ENCODE measurements at regions not wholly inside any gene's neighbourhood (a gene's known extent, or its start where the extent isn't known, plus 50 kb on each side); places are given as distances from the start of the nearest gene placed in this dataset.

GRCh38 chr6:27149150-27149549 is 98.4 kb upstream of the PRSS16 start:
- no peak for TF ChIP-seq CTCF (conservative IDR thresholded peaks at IDR 0.05)
- peak overlapping the region in 1 of 2 experiments; percentile 61; a peak in 4 of 5 replicates for H3K4me3 Mint-ChIP-seq
- no CpG with 5 or more reads among the region's 1 CpG for WGBS (ENCODE audit: extremely low coverage, insufficient read length, low lambda C conversion rate)

More at GRCh38 chr6:27149150-27149549, 98.4 kb upstream of the PRSS16 start:
- Histone ChIP-seq H4K8ac (replicated peaks; ENCODE audit: insufficient read length, low read depth, low read length) (no peak overlapping the region), H3K4me1 (ENCODE audit: insufficient read depth, low read length) (peaks cover 3% of the 10 kb centered on the region; the same call in 1 of the 2 replicates), H4K91ac (ENCODE audit: insufficient read length, low read depth, low read length) (no peak overlapping the region), H3K27ac (ENCODE audit: insufficient read length, low read depth, low read length) (no peak overlapping the region), H3K18ac (ENCODE audit: insufficient read length, low read depth, low read length) (no peak overlapping the region), H4K20me1 (ENCODE audit: control insufficient read depth, insufficient read depth, insufficient read length) (no peaks in the 10 kb centered on the region), H3K4ac (ENCODE audit: low read depth, low read length) (no peak overlapping the region), H3K27me3 (ENCODE audit: insufficient read depth, low read length) (no peaks in the 10 kb centered on the region), H3K4me2 (ENCODE audit: insufficient read depth, insufficient read length, low read length) (no peak overlapping the region), H2BK15ac (ENCODE audit: low read depth, low read length) (no peak overlapping the region), H3K9ac (ENCODE audit: extremely low read depth, insufficient read length, low read length) (no peak overlapping the region), H3K9me3 (ENCODE audit: control insufficient read depth, low read depth, low read length) (no peaks in the 10 kb centered on the region), H2AK5ac (ENCODE audit: insufficient read length, low read length) (no peak overlapping the region), H3K56ac (ENCODE audit: insufficient read length, low read depth, low read length) (no peak overlapping the region), H3K79me2 (ENCODE audit: insufficient read depth, low read length) (no peaks in the 10 kb centered on the region), H3K79me1 (ENCODE audit: insufficient read depth, low read depth, low read length, poor library complexity, severe bottlenecking) (no peaks in the 10 kb centered on the region), H4K5ac (ENCODE audit: insufficient read length, low read depth, low read length) (no peak overlapping the region), H2AFZ (ENCODE audit: low read length) (no peak overlapping the region), H3K14ac (ENCODE audit: insufficient read depth, low read length) (no peak overlapping the region), H2BK5ac (ENCODE audit: insufficient read length, low read length) (no peak overlapping the region), H3T11ph (ENCODE audit: low read length) (no peak overlapping the region), H3K23me2 (ENCODE audit: insufficient read length, low read depth, low read length, poor library complexity, severe bottlenecking) (peaks cover 11% of the 10 kb centered on the region), H3K23ac (ENCODE audit: insufficient read length, low read depth, low read length) (no peak overlapping the region), H2BK12ac (ENCODE audit: insufficient read length, low read depth, low read length) (no peak overlapping the region), H2BK120ac (ENCODE audit: low read depth, low read length, poor library complexity, severe bottlenecking) (peak overlapping the region; percentile 15), H2BK20ac (ENCODE audit: low read depth, low read length, poor library complexity, severe bottlenecking) (no peak overlapping the region)
- Mint-ChIP-seq H3K27ac (peak overlapping the region in 1 of 3 experiments; percentile 87; a peak in 3 of 7 replicates), H3K36me3 (ENCODE audit: insufficient read depth in 1 of 3, low read depth in 3 of 3) (peaks cover 0 to under 1% (median 0%) of the 10 kb centered on the region in 3 experiments; a peak in 1 of 7 replicates), H3K9me3 (no peaks in the 10 kb centered on the region; a peak in 1 of 5 replicates), H3K4me1 (peaks cover 11 to 14% of the 10 kb centered on the region in 2 experiments), H3K27me3 (ENCODE audit: low read depth) (no peaks in the 10 kb centered on the region)
- no peak for DNase-seq
